IMR-90 (cell line): ENCODE measurements at regions not wholly inside any gene's neighbourhood (a gene's known extent, or its start where the extent isn't known, plus 50 kb on each side); places are given as distances from the start of the nearest gene placed in this dataset.

Experiments
- ATAC-seq: fragments of 200-7000 bp; cut with Tn5 transposase; 2 replicates; pipeline ENCODE4 v1.9.1; 2020; ENCODE audit warnings: low read depth, mild to moderate bottlenecking, moderate library complexity
- BruUV-seq: library from RNA; stranded (reverse); fragments of 400-500 nt; replicated peaks from 2 replicates; lab custom pipeline; 2021; lab: Mats Ljungman, UMichigan
- CTCF ChIA-PET: fragments of 300-600 bp; formaldehyde crosslinking; extraction: SDS; loops from one replicate; lab custom pipeline; 2021; ENCODE audit warnings: antibody characterized with exemption; lab: Yijun Ruan, JAX
- POLR2A ChIA-PET: fragments of 300-600 bp; sonication (Branson Sonifier 250); formaldehyde crosslinking; loops from one replicate; lab custom pipeline; 2022; ENCODE audit warnings: antibody characterized with exemption; ENCODE audit not compliant: unreplicated experiment; lab: Charles Lee
- DNase-seq: peaks from one replicate; pipeline ENCODE4 v3.0.0; 2013
- H2AFZ ChIP-seq: replicated peaks from 2 replicates; pipeline ENCODE3; 2013; ENCODE audit warnings: low read length, mild to moderate bottlenecking; ENCODE audit not compliant: poor library complexity
- H2AK5ac ChIP-seq: 2 replicates; pipeline ENCODE4 v1.6.1; 2013; ENCODE audit warnings: low read depth, low read length, inconsistent platforms
- H2AK9ac ChIP-seq: replicated peaks from 2 replicates; pipeline ENCODE3; 2013; ENCODE audit warnings: mild to moderate bottlenecking, low read depth, low read length, moderate library complexity; ENCODE audit not compliant: poor library complexity
- H2BK120ac ChIP-seq: 2 replicates; pipeline ENCODE4 v1.6.1; 2013; ENCODE audit warnings: low read depth, low read length, inconsistent platforms
- H2BK15ac ChIP-seq: 3 replicates; pipeline ENCODE4 v1.6.1; 2013; ENCODE audit warnings: low read depth, low read length, inconsistent platforms
- H2BK20ac ChIP-seq: 2 replicates; pipeline ENCODE4 v1.6.1; 2013; ENCODE audit warnings: low read depth, mild to moderate bottlenecking, inconsistent platforms, low read length, moderate library complexity
- H2BK5ac ChIP-seq: 2 replicates; pipeline ENCODE4 v1.6.1; 2013; ENCODE audit warnings: mild to moderate bottlenecking, low read depth, low read length, inconsistent platforms; ENCODE audit not compliant: poor library complexity, severe bottlenecking
- H3K14ac ChIP-seq: replicated peaks from 2 replicates; pipeline ENCODE4 v1.6.1; 2013; ENCODE audit warnings: low read depth, low read length, inconsistent platforms
- H3K18ac ChIP-seq: 2 replicates; pipeline ENCODE4 v1.6.1; 2013; ENCODE audit warnings: low read depth, low read length, control low read depth
- H3K23ac ChIP-seq: 2 replicates; pipeline ENCODE4 v1.6.1; 2013; ENCODE audit warnings: low read depth, low read length, inconsistent platforms
- H3K27ac ChIP-seq: 2 replicates; pipeline ENCODE4 v1.5.1; 2013; ENCODE audit warnings: mild to moderate bottlenecking, control low read depth, low read length; ENCODE audit not compliant: insufficient read depth
- H3K27me3 ChIP-seq: 2 replicates; pipeline ENCODE4 v1.6.1; 2013; ENCODE audit warnings: low read length; ENCODE audit not compliant: control insufficient read depth, insufficient read depth
- H3K36me3 ChIP-seq: 2 replicates; pipeline ENCODE4 v1.6.1; 2013; ENCODE audit warnings: low read length, mixed read lengths; ENCODE audit not compliant: control insufficient read depth, insufficient read depth
- H3K4ac ChIP-seq: 2 replicates; pipeline ENCODE4 v1.6.1; 2013; ENCODE audit warnings: low read depth, low read length, inconsistent platforms
- H3K4me1 ChIP-seq: 2 replicates; pipeline ENCODE4 v1.6.1; 2013; ENCODE audit warnings: low read length, mixed read lengths; ENCODE audit not compliant: control insufficient read depth, insufficient read depth
- H3K4me2 ChIP-seq: 2 replicates; pipeline ENCODE4 v1.6.1; 2013; ENCODE audit warnings: low read depth, mild to moderate bottlenecking, control low read depth, low read length, moderate library complexity
- H3K4me3 ChIP-seq: 2 replicates; pipeline ENCODE4 v1.5.1; 2013; ENCODE audit warnings: low read depth, mild to moderate bottlenecking, control low read depth, low read length, moderate library complexity; ENCODE audit not compliant: insufficient read depth
- H3K56ac ChIP-seq: 2 replicates; pipeline ENCODE4 v1.6.1; 2013; ENCODE audit warnings: low read length, inconsistent platforms; ENCODE audit not compliant: insufficient read depth; ENCODE audit errors: extremely low read depth
- H3K79me1 ChIP-seq, 2 experiments: 2 replicates each; pipeline ENCODE4 v1.6.1; 2013; ENCODE audit warnings: low read length in 2 of 2, inconsistent platforms in 1 of 2, low read depth in 1 of 2
- H3K9ac ChIP-seq: 2 replicates; pipeline ENCODE4 v1.6.1; 2013; ENCODE audit warnings: low read depth, low read length, control low read depth
- H3K9me1 ChIP-seq: 2 replicates; pipeline ENCODE4 v1.6.1; 2013; ENCODE audit warnings: low read length, inconsistent platforms; ENCODE audit not compliant: insufficient read depth
- H3K9me3 ChIP-seq: 2 replicates; pipeline ENCODE4 v1.6.1; 2013; ENCODE audit warnings: low read length; ENCODE audit not compliant: control insufficient read depth, insufficient read depth
- H4K20me1 ChIP-seq: 2 replicates; pipeline ENCODE4 v1.6.1; 2013; ENCODE audit warnings: low read length, inconsistent platforms; ENCODE audit not compliant: insufficient read depth
- H4K5ac ChIP-seq: 2 replicates; pipeline ENCODE4 v1.6.1; 2013; ENCODE audit warnings: mild to moderate bottlenecking, low read depth, low read length, control low read depth
- H4K8ac ChIP-seq, 2 experiments: 2 replicates each; pipeline ENCODE4 v1.6.1; 2013; ENCODE audit warnings: low read depth in 2 of 2, low read length in 2 of 2, control low read depth in 1 of 2, inconsistent platforms in 1 of 2
- H4K91ac ChIP-seq: 2 replicates; pipeline ENCODE4 v1.6.1; 2013; ENCODE audit warnings: low read depth, low read length, inconsistent platforms; ENCODE audit not compliant: insufficient read depth
- BHLHE40 ChIP-seq: fragments of 150-350 bp; IDR thresholded peaks from 2 replicates; pipeline ENCODE4 v1.6.1; 2016; ENCODE audit warnings: mild to moderate bottlenecking, low read depth, low read length
- MAFK ChIP-seq: IDR thresholded peaks from 2 replicates; pipeline ENCODE4 v1.6.1; 2012; ENCODE audit warnings: low read depth, low read length, improper control_type of control experiment
- MAZ ChIP-seq: IDR thresholded peaks from 2 replicates; pipeline ENCODE4 v1.6.1; 2012; ENCODE audit warnings: low read depth, mild to moderate bottlenecking, low read length, improper control_type of control experiment, moderate library complexity, borderline replicate concordance
- NFE2L2 ChIP-seq: fragments of 150-350 bp; IDR thresholded peaks from 2 replicates; pipeline ENCODE4 v1.6.1; 2016; ENCODE audit warnings: low read depth, mild to moderate bottlenecking, low read length
- RAD21 ChIP-seq: IDR thresholded peaks from 2 replicates; pipeline ENCODE4 v1.6.1; 2012; ENCODE audit warnings: low read length, improper control_type of control experiment
- RCOR1 ChIP-seq: IDR thresholded peaks from 2 replicates; pipeline ENCODE4 v1.6.1; 2012; ENCODE audit warnings: mild to moderate bottlenecking, low read length, improper control_type of control experiment; ENCODE audit not compliant: insufficient replicate concordance
- RFX5 ChIP-seq: IDR thresholded peaks from 2 replicates; pipeline ENCODE4 v1.8.0; 2012; ENCODE audit warnings: low read depth, mild to moderate bottlenecking, low read length, moderate library complexity
- SMC3 ChIP-seq: fragments of 150-350 bp; IDR thresholded peaks from 2 replicates; pipeline ENCODE4 v1.6.1; 2016; ENCODE audit warnings: low read depth, mild to moderate bottlenecking, antibody characterized with exemption, low read length, moderate library complexity
- dilution Hi-C: fragments of 300-500 bp; cut with HindIII; formaldehyde crosslinking; loops from one replicate; pipeline ENCODE4 v1.14.3; 2018; ENCODE audit warnings: low sequenced_read_pairs; ENCODE audit not compliant: unreplicated experiment
- in situ Hi-C: fragments of 300-500 bp; cut with MboI; formaldehyde crosslinking; loops from 3 replicates; pipeline ENCODE4 v1.14.3; 2019; ENCODE audit warnings: low sequenced_read_pairs, inconsistent platforms, mixed read lengths
- intact Hi-C: fragments of 100-400 bp; cut with micrococcal nuclease; formaldehyde crosslinking; loops from 2 replicates; pipeline ENCODE4 v1.10.0; 2022
- TF ChIP-seq, protein P1 (sequence below): fragments of 150-350 bp; IDR thresholded peaks from 2 replicates; pipeline ENCODE4 v1.6.1; 2016; ENCODE audit warnings: low read depth, mild to moderate bottlenecking, low read length, moderate library complexity, borderline replicate concordance

DNA sequence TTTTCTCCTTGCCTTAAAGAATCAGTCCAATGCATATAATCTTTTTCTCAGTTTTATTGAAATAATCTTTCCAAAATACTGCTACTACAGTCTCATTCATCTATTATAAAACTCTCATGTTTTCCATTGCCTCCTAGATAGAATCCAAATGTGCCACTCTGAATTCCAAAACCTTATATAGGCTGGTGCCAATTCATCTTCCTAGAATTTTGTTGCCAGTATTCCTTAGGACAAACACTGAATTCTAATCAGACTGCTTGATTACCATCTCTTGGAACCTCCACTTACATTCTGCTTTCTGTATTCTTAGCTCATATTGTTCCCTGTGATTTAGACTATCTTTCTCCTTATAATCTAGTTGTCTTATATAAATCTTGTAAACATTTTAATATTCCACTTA, 427.6 kb upstream of the DCC start:
- dilution Hi-C loops, result no loop called here
- no peak overlapping the region for H3K23ac ChIP-seq
- POLR2A ChIA-PET, result no interaction called here

More for the DNA sequence above, 427.6 kb upstream of the DCC start:
- H3K9ac ChIP-seq, result no peak overlapping the region
- no peaks in the 10 kb centered on the region for H3K79me1 ChIP-seq
- no peaks in the 10 kb centered on the region for H3K9me1 ChIP-seq
- H4K91ac ChIP-seq, result no peak overlapping the region
- H4K5ac ChIP-seq, result no peak overlapping the region
- H3K36me3 ChIP-seq, result no peaks in the 10 kb centered on the region
- no peak overlapping the region for H3K18ac ChIP-seq
- H3K4me1 ChIP-seq, result no peaks in the 10 kb centered on the region
- no peak overlapping the region for H2BK120ac ChIP-seq
- no peak overlapping the region for H3K27ac ChIP-seq
- no peak for TF ChIP-seq RFX5
- TF ChIP-seq, protein P1, sequence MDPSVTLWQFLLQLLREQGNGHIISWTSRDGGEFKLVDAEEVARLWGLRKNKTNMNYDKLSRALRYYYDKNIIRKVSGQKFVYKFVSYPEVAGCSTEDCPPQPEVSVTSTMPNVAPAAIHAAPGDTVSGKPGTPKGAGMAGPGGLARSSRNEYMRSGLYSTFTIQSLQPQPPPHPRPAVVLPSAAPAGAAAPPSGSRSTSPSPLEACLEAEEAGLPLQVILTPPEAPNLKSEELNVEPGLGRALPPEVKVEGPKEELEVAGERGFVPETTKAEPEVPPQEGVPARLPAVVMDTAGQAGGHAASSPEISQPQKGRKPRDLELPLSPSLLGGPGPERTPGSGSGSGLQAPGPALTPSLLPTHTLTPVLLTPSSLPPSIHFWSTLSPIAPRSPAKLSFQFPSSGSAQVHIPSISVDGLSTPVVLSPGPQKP, result no peak
- TF ChIP-seq RCOR1, result no peak
- TF ChIP-seq RAD21, result no peak
- TF ChIP-seq BHLHE40, result no peak
- TF ChIP-seq MAZ, result no peak
- TF ChIP-seq MAFK, result no peak
- TF ChIP-seq NFE2L2, result no peak
- no peak for TF ChIP-seq SMC3
- in situ Hi-C loops, result no loop called here
- H3K27me3 ChIP-seq, result no peaks in the 10 kb centered on the region
- H2AFZ ChIP-seq, result no peak overlapping the region
- H3K14ac ChIP-seq, result no peak overlapping the region
- H3K4me3 ChIP-seq, result no peak overlapping the region
- H2BK5ac ChIP-seq, result no peak overlapping the region
- H2BK20ac ChIP-seq, result no peak overlapping the region
- ATAC-seq (no peak), DNase-seq (no peak)
- H4K8ac ChIP-seq, result no peak overlapping the region
- H3K56ac ChIP-seq, result no peak overlapping the region
- BruUV-seq, result no TSS peak
- intact Hi-C loops, result no loop called here
- no peaks in the 10 kb centered on the region for H4K20me1 ChIP-seq
- no peak overlapping the region for H3K4me2 ChIP-seq
- peaks cover 5% of the 10 kb centered on the region for H3K9me3 ChIP-seq
- CTCF ChIA-PET, result no interaction called here
- H3K4ac ChIP-seq, result no peak overlapping the region
- no peak overlapping the region for H2BK15ac ChIP-seq
- no peak overlapping the region for H2AK5ac ChIP-seq
- H2AK9ac ChIP-seq, result no peak overlapping the region
